Activated CD4-positive, alpha-beta T cell treated with anti-CD3 and anti-CD28 coated beads, Interleukin-2, amount 10 ng/mL, durations not matched to agents 7 days and 5 days (primary cell): ENCODE measurements at regions not wholly inside any gene's neighbourhood (a gene's known extent, or its start where the extent isn't known, plus 50 kb on each side); places are given as distances from the start of the nearest gene placed in this dataset.
"Not testable (repeated sequence)": the region's sequence is repeated elsewhere in the genome, so short reads cannot be mapped to it uniquely, and the experiment has no call there.

Experiments used
- CTCF ChIA-PET: fragments of 350-600 bp; sonication (Branson Sonifier 250); formaldehyde crosslinking; loops from one replicate; lab custom pipeline; 2021; ENCODE audit warnings: antibody characterized with exemption; lab: Charles Lee
- POLR2A ChIA-PET: fragments of 350-600 bp; sonication (Branson Sonifier 250); formaldehyde crosslinking; loops from one replicate; lab custom pipeline; 2021; ENCODE audit warnings: antibody characterized with exemption; lab: Charles Lee
- DNase-seq: peaks from one replicate; pipeline ENCODE4 v3.0.0-alpha.2; 2020
- H3K27ac Mint-ChIP-seq: one replicate; pipeline ENCODE4 v1.8.0; 2021; ENCODE audit warnings: mild to moderate bottlenecking, moderate library complexity, mixed read lengths
- H3K27me3 Mint-ChIP-seq: one replicate; pipeline ENCODE4 v1.8.0; 2021; ENCODE audit warnings: mixed read lengths
- H3K36me3 Mint-ChIP-seq: one replicate; pipeline ENCODE4 v1.8.0; 2021; ENCODE audit warnings: low read depth, mixed read lengths
- H3K4me1 Mint-ChIP-seq: one replicate; pipeline ENCODE4 v1.8.0; 2021; ENCODE audit warnings: mixed read lengths
- H3K4me3 Mint-ChIP-seq: one replicate; pipeline ENCODE4 v1.8.0; 2021; ENCODE audit warnings: mild to moderate bottlenecking, moderate library complexity, mixed read lengths
- H3K9me3 Mint-ChIP-seq: one replicate; pipeline ENCODE4 v1.8.0; 2021; ENCODE audit warnings: mixed read lengths

DNA sequence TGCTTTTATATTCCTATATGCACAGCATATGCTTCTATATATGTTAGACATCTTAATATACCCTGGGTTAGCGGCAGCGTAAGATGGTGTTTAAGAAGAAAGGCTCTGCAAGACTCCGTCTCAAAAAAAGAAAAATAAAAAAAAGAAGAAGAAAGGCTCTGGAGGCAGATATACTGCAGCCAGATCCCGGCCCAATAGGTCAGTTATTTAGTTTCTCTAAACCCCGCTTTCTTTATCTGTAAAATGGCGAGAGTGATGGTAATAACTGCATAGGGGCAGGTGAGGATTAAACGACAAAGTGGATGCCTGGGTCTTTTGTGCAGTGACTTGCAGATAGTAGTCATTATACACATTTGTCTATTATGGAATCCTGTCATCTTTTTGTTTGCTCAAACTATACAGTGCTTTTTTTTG is 115.2 kb downstream of the NAA11 start:
- no peak overlapping the region for H3K27ac Mint-ChIP-seq
- no peaks in the 10 kb centered on the region for H3K4me1 Mint-ChIP-seq
- H3K27me3 Mint-ChIP-seq, result no peaks in the 10 kb centered on the region
- POLR2A ChIA-PET, result no interaction called here
- H3K36me3 Mint-ChIP-seq, result no peaks in the 10 kb centered on the region
- H3K4me3 Mint-ChIP-seq, result no peak overlapping the region
- CTCF ChIA-PET, result interaction anchor here (1.1 kb wide), 1 partner anchor 22 kb away, joined by 3 read pairs; no protein-coding TSS in a partner anchor
- no peak for DNase-seq
- no peaks in the 10 kb centered on the region for H3K9me3 Mint-ChIP-seq

DNA sequence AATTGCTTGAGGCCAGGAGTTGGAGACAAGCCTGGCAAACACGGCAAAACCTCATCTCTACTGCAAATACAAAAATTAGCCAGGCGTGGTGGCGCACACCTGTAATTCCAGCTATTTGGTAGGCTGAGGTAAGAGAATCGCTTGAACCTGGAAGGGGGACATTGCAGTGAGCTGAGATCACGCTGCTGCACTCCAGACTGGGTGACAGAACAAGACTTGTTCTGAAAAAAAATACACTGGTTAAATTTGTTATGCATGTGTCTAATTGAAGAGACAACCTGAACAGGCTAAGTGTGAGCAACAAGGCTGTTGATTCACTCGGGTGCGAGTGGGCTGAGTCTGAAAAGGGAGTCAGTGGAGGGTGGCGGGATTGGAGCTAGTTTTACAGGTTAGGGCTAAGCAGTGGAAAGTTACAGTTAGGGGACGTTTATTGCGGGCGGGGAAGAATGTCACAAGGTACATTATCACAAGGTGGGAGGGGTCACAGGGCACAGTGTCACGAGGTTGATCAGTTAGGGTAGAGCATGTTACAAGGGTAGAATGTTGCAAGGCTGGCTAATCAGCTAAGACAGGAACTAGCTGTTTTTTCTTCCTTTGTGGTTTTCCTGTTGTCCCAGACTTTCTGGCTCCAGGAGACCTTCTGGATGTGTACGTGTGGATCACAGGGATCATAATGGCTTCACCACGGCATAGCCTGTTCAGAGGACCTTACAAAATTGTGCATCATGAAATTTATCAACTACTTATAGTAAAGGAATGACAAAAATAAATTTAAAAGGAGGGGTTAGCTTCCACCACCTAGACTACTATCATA is 115.8 kb downstream of the NAA11 start:
- no peak for DNase-seq
- Mint-ChIP-seq H3K36me3 (no peaks in the 10 kb centered on the region), H3K9me3 (no peaks in the 10 kb centered on the region), H3K27ac (no peak overlapping the region), H3K4me3 (no peak overlapping the region), H3K4me1 (no peaks in the 10 kb centered on the region), H3K27me3 (no peaks in the 10 kb centered on the region)
- POLR2A ChIA-PET, result no interaction called here
- CTCF ChIA-PET, result no interaction called here

DNA sequence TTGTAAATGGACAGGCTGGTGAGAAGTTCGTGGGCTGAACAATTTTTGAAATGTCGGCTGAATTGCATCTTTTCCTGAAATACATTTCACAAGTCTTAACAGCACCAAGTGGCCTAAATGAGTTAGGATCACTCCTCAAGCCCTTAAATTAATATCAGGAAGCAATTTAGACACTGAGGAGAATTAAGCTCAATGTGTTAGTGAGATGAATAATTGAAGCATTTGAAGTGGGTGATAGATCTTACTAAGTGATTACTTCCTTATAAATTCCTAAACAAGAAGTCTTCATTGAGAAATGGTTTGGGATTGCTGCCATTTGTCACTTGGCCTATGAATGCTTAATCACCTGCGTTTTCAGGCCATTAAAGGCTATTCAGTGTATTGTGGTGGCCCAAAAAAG is 116.8 kb downstream of the NAA11 start:
- no peaks in the 10 kb centered on the region for H3K4me1 Mint-ChIP-seq
- no peak for DNase-seq
- no peak overlapping the region for H3K27ac Mint-ChIP-seq
- no peaks in the 10 kb centered on the region for H3K27me3 Mint-ChIP-seq
- no peaks in the 10 kb centered on the region for H3K9me3 Mint-ChIP-seq
- POLR2A ChIA-PET, result no interaction called here
- CTCF ChIA-PET, result no interaction called here
- no peaks in the 10 kb centered on the region for H3K36me3 Mint-ChIP-seq
- H3K4me3 Mint-ChIP-seq, result no peak overlapping the region

DNA sequence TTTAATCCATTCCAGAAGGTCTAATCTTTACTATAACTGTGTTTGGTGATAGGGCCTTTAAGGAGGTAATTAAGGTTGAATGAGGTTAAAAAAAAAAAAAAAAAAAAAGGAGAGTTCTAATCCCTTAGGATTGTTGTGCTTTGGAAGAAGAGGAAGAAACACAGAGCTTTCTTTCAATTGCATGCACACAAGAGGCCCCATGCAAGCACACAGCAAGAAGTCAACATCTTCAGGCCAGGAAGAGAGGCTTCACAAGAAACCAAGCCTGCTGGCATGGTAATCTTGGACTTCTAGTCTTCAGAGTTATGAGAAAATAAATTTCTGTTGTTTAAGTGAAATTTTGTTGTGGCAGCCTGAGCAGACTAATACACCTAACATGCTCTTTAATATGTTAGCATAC is 118.6 kb downstream of the NAA11 start:
- ChIA-PET POLR2A (no interaction called here), CTCF (no interaction called here)
- no peaks in the 10 kb centered on the region for H3K36me3 Mint-ChIP-seq
- H3K4me3 Mint-ChIP-seq, result no peak overlapping the region
- H3K9me3 Mint-ChIP-seq, result no peaks in the 10 kb centered on the region
- H3K27ac Mint-ChIP-seq, result no peak overlapping the region
- no peaks in the 10 kb centered on the region for H3K4me1 Mint-ChIP-seq
- no peaks in the 10 kb centered on the region for H3K27me3 Mint-ChIP-seq
- no peak for DNase-seq

DNA sequence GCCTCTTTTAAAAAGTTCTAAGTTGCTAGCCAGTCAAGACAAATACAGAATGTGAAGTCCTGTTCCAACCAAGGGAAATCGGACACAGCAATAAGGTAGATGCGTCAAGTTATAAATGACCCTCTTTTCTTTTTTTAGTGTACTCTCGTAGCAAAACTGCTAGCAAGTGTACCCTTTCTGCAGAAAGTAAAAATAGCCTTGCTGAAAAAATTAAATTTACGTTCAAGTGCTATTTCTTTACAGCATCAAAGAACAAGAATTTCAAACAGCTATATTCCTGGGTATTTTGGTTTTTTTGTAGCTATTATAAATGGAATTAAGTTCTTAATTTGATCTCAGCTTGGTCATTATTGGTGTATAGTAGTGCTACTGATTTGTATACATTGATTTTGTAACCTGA is 119.2 kb downstream of the NAA11 start:
- Mint-ChIP-seq H3K36me3 (no peaks in the 10 kb centered on the region), H3K4me1 (no peaks in the 10 kb centered on the region), H3K9me3 (no peaks in the 10 kb centered on the region), H3K27me3 (no peaks in the 10 kb centered on the region), H3K4me3 (no peak overlapping the region), H3K27ac (no peak overlapping the region)
- POLR2A ChIA-PET, result no interaction called here
- DNase-seq, result no peak
- CTCF ChIA-PET, result no interaction called here

DNA sequence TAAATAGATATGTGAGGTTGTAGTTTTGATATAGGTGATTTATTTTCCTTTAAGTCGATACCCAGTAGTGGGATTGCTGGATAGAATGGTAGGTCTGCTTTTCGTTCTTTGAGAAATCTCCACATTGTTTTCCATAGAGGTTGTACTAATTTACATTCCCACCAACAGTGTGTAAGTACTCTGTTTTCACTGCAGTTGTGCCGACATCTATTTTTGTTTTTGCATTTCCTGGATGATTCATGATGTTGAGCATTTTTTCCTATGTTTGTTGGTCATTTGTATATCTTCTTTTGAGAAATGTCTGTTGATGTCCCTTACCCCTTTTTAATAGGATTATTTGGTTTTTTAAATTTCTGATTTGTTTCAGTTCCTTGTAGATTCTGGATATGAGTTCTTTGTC is 120.7 kb downstream of the NAA11 start:
- Mint-ChIP-seq H3K36me3 (no peaks in the 10 kb centered on the region), H3K4me1 (no peaks in the 10 kb centered on the region), H3K4me3 (no peak overlapping the region), H3K9me3 (no peaks in the 10 kb centered on the region), H3K27me3 (no peaks in the 10 kb centered on the region), H3K27ac (no peak overlapping the region)
- DNase-seq, result no peak
- CTCF ChIA-PET, result no interaction called here
- POLR2A ChIA-PET, result no interaction called here

DNA sequence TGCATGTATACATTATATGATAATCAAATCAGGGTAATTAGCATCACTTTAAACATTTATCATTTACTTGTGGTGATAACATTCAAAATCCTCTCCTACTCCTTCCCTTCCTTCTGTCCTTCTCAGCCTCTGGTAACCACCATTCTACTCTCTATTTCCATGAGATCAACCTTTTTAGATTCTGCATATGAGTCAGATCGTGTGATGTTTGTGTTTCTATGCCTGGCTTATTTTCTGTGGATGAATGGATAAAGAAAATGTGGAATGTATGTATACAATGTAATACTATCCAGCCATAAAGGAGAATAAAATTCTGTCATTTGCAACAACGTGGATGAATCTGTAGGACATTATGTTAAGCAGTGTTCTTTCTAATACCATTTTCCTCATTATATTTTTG is 123.9 kb downstream of the NAA11 start:
- CTCF ChIA-PET, result no interaction called here
- Mint-ChIP-seq H3K27ac (no peak overlapping the region), H3K4me3 (no peak overlapping the region), H3K36me3 (no peaks in the 10 kb centered on the region), H3K27me3 (no peaks in the 10 kb centered on the region), H3K9me3 (no peaks in the 10 kb centered on the region), H3K4me1 (no peaks in the 10 kb centered on the region)
- no peak for DNase-seq
- POLR2A ChIA-PET, result no interaction called here

DNA sequence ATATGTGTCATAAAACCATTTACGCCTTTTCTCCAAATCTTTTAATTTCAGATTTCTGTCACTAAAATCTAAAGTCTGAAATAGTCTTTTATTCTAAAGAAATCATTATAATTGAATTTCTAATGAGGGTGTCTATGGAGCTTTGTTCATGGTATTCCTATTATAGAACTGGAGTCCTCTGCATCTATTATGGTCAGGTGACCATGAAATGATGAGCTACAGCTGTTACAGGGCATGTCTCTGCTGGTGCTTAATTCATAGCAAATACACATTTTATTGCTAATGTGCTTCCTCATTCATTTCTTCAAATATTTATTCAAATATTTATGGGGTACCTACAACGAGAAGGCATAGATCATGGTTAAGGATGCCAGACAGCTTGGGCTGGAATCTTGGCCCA is 126.1 kb downstream of the NAA11 start:
- H3K9me3 Mint-ChIP-seq, result no peaks in the 10 kb centered on the region
- POLR2A ChIA-PET, result no interaction called here
- DNase-seq, result no peak
- no peaks in the 10 kb centered on the region for H3K36me3 Mint-ChIP-seq
- H3K4me3 Mint-ChIP-seq, result no peak overlapping the region
- CTCF ChIA-PET, result no interaction called here
- H3K27ac Mint-ChIP-seq, result no peak overlapping the region
- H3K27me3 Mint-ChIP-seq, result no peaks in the 10 kb centered on the region
- no peaks in the 10 kb centered on the region for H3K4me1 Mint-ChIP-seq

DNA sequence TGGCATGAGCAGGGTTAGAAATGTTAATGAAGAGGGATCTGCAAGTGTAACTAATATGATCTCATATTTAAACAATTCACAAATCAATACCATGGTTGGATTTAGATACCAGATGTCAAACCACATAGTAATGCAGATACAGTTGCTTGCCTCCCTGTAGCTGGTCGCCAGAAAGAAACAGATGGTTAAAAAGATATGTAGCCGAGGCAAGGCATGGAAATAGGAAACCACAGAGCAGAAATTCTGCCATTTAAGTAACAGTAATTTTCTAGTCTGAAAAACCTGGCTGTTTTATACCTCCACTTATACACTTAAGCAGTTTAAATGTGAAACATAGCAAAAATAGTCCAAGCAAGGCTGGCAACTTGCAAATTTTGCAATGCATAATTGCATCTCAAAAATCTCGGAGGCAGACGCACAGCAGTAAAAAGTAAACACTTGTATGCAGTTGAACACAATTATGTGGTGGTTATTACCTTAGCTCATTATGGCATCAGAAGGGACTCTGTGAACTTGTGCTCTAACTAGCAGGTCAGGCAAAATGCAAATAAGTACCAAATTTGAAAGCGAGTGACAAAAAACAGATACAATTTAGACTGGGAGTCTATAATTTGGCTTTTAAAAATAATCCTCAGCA is 126.8 kb downstream of the NAA11 start:
- no peak for DNase-seq
- Mint-ChIP-seq H3K27ac (no peak overlapping the region), H3K4me3 (no peak overlapping the region), H3K9me3 (no peaks in the 10 kb centered on the region), H3K27me3 (no peaks in the 10 kb centered on the region), H3K4me1 (no peaks in the 10 kb centered on the region), H3K36me3 (no peaks in the 10 kb centered on the region)
- POLR2A ChIA-PET, result no interaction called here
- CTCF ChIA-PET, result no interaction called here

DNA sequence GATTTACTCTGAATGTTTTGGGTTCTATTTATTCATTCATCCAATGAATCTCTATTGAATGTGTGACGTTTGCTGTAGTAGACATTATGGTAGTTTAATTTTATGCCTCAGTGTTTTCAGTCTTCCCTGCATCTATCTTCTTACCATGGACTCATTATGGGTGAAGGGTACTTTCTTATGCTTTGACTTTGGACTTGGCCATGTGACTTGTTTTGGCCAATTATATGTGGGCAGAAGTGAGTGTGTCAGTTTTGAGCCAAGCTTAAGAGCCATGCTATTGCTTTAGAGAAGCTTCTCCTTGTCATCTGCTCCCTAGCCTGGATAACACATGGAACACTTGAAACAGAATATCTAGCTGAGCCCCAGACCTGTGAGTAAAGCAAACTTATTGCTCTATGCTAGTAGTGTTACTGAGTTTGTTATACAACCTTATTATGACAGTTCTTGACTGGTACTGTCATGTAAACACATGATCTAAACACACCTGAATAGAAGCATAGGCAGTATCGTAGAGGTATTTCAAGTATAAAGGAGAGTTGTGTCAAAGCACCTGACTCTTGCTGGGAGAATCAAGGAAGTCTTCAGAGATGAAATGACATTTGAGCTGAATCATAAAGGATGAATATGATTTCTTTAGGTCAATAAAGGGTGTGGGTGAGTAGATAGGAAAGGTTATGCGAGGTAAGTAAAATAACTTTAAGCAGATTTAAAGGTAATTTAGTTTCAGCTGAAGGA is 128.4 kb downstream of the NAA11 start:
- Mint-ChIP-seq H3K9me3 (no peaks in the 10 kb centered on the region), H3K27ac (no peak overlapping the region), H3K36me3 (no peaks in the 10 kb centered on the region), H3K4me1 (no peaks in the 10 kb centered on the region), H3K27me3 (no peaks in the 10 kb centered on the region), H3K4me3 (no peak overlapping the region)
- ChIA-PET CTCF (no interaction called here), POLR2A (no interaction called here)
- no peak for DNase-seq

DNA sequence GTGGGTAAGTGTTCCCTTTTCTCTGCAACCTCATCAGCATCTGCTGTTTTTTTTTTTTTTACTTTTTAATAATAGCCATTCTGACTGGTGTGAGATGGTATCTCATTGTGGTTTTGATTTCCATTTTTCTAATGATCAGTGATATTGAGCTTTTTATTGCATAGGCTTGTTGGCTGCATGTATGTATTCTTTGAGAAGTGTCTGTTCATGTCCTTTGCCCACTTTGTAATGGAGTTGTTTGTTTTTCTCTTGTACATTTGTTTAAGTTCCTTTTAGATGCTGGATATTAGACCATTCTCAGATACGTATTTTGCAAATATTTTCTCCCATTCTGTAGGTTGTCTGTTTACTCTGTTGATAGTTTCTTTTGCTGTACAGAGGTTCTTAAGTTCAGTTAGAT is 134.6 kb downstream of the NAA11 start:
- H3K27me3 Mint-ChIP-seq, DNase-seq, H3K36me3 Mint-ChIP-seq, H3K9me3 Mint-ChIP-seq, H3K4me3 Mint-ChIP-seq, H3K27ac Mint-ChIP-seq, CTCF ChIA-PET, H3K4me1 Mint-ChIP-seq, POLR2A ChIA-PET: not testable (repeated sequence)

DNA sequence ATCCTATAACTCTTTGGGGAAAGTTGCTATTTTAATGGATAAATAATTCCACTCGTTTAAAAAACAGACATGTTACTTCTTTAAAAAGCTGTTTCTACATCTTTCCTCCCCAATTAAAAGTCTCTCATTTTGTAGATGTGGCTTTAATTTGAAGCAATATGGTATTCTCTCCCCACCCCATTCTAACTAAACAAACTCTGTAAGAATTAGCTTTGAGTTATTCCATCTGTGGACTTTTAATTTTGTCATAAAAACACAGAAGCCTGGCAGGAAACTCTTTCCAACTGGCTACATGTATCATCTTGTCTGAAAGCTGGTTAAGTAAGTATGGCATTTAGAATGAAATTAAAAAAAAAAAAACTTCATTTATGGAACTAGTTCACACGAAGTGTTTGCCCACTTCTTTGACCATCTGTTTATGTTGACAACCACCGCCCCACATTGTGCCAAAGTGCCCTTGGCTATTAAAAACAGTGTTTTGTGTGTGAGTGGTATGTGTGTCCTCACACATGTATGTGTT is 140.3 kb downstream of the NAA11 start:
- Mint-ChIP-seq H3K4me1 (no peaks in the 10 kb centered on the region), H3K36me3 (no peaks in the 10 kb centered on the region), H3K27ac (no peak overlapping the region), H3K27me3 (no peaks in the 10 kb centered on the region), H3K4me3 (no peak overlapping the region), H3K9me3 (peaks cover 2% of the 10 kb centered on the region)
- CTCF ChIA-PET, result no interaction called here
- DNase-seq, result no peak
- POLR2A ChIA-PET, result no interaction called here

DNA sequence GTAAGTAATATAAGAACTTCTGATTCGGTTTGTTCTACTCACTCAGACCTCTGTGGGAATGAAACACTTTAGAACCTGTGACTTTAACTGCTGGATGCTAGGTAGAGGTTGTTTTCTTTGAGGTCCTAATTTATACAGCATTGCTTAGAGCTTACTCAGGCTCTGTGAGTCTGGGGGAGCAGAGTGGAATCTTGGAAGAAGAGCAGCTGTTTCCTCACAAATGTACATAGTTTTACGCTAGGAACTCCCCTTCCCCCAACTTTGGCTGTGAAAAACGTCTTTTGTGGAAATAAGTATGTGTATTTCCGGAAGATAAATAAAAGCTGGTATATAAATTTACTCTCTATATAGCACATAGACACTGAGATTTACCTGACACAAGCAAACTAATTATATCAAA is 141.4 kb downstream of the NAA11 start:
- ChIA-PET CTCF (interaction anchor here (0.5 kb wide), 1 partner anchor 533 kb away, joined by 4 read pairs; no protein-coding TSS in a partner anchor), POLR2A (no interaction called here)
- Mint-ChIP-seq H3K9me3 (peaks cover 2% of the 10 kb centered on the region), H3K4me3 (no peak overlapping the region), H3K27me3 (no peaks in the 10 kb centered on the region), H3K4me1 (no peaks in the 10 kb centered on the region), H3K36me3 (no peaks in the 10 kb centered on the region), H3K27ac (no peak overlapping the region)
- no peak for DNase-seq
